HL-60 (cell line): ENCODE measurements at regions not wholly inside any gene's neighbourhood (a gene's known extent, or its start where the extent isn't known, plus 50 kb on each side); places are given as distances from the start of the nearest gene placed in this dataset.
A peak's percentile ranks its signal among the peaks of the same experiment; 100 is the strongest.

Experiments
- DNase-seq, 2 experiments: peaks; one replicate each; pipeline ENCODE4 v3.0.0-alpha.2; 2010 to 2020; ENCODE audit warnings: low read depth in 1 of 2, low spot score in 1 of 2
- H3K27ac ChIP-seq: fragments of 250-450 bp; sonication (Bioruptor Pico); replicated peaks from 2 replicates; pipeline ENCODE4 v1.5.1; 2020; ENCODE audit warnings: mild to moderate bottlenecking, moderate library complexity
- H3K27me3 ChIP-seq: fragments of 250-450 bp; sonication (Bioruptor Pico); 2 replicates; pipeline ENCODE4 v1.5.1; 2021; ENCODE audit warnings: mild to moderate bottlenecking, moderate library complexity; ENCODE audit not compliant: insufficient read depth, poor library complexity, severe bottlenecking
- H3K4me3 ChIP-seq: replicated peaks from 2 replicates; pipeline ENCODE4 v1.5.1; 2011; ENCODE audit warnings: mild to moderate bottlenecking, control low read depth, low read length; ENCODE audit not compliant: insufficient read depth
- GABPA ChIP-seq: IDR thresholded peaks from 2 replicates; pipeline ENCODE4 v1.6.1; 2012; ENCODE audit warnings: low read depth
- SPI1 ChIP-seq: IDR thresholded peaks from 2 replicates; pipeline ENCODE4 v1.6.1; 2012; ENCODE audit warnings: low read depth, mild to moderate bottlenecking, borderline replicate concordance
- TF ChIP-seq, protein P1 (sequence below): IDR thresholded peaks from 2 replicates; pipeline ENCODE4 v1.6.1; 2012; ENCODE audit warnings: low read depth; ENCODE audit not compliant: insufficient replicate concordance
- TF ChIP-seq, protein P2 (sequence below): IDR thresholded peaks from one replicate; pipeline ENCODE4 v1.5.1; 2011; ENCODE audit warnings: low read length, control low read depth, inconsistent platforms; ENCODE audit not compliant: insufficient read depth

DNA sequence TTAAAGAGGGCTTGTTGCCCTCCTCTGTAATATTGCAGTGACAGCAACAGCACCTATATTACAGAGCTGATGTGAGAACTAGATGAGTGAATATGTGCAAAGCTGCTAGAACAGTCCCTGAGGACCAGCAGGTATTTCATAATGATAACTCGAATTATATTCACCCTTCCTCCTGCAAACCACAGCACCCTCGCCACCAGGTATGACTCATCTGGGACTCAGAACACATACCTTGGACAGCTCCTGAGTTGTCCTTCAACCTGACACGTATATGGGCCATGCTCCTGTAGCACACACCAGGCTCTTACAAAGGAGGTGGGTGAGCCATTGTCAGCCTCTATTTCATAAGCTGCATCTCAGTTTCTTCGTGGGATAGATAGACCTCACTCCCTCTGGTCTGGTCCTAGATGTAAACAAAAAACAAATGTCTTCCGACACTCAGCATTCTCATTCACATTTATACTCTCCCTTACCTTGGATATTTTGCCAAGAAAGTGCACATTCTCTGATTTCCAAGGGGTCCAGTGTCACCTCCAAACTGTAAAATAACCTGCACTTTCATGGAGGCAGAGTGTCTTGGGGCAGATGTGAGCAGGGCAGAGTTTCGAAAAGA lies 124.5 kb downstream of the TLE3 start:
- DNase-seq, result peak; percentile 43 to 47
- H3K27ac ChIP-seq, result no peak overlapping the region
- no peaks in the 10 kb centered on the region for H3K27me3 ChIP-seq
- TF ChIP-seq, protein P1, sequence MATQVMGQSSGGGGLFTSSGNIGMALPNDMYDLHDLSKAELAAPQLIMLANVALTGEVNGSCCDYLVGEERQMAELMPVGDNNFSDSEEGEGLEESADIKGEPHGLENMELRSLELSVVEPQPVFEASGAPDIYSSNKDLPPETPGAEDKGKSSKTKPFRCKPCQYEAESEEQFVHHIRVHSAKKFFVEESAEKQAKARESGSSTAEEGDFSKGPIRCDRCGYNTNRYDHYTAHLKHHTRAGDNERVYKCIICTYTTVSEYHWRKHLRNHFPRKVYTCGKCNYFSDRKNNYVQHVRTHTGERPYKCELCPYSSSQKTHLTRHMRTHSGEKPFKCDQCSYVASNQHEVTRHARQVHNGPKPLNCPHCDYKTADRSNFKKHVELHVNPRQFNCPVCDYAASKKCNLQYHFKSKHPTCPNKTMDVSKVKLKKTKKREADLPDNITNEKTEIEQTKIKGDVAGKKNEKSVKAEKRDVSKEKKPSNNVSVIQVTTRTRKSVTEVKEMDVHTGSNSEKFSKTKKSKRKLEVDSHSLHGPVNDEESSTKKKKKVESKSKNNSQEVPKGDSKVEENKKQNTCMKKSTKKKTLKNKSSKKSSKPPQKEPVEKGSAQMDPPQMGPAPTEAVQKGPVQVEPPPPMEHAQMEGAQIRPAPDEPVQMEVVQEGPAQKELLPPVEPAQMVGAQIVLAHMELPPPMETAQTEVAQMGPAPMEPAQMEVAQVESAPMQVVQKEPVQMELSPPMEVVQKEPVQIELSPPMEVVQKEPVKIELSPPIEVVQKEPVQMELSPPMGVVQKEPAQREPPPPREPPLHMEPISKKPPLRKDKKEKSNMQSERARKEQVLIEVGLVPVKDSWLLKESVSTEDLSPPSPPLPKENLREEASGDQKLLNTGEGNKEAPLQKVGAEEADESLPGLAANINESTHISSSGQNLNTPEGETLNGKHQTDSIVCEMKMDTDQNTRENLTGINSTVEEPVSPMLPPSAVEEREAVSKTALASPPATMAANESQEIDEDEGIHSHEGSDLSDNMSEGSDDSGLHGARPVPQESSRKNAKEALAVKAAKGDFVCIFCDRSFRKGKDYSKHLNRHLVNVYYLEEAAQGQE, result peak; percentile 96
- no peak for TF ChIP-seq GABPA
- no peak overlapping the region for H3K4me3 ChIP-seq

DNA sequence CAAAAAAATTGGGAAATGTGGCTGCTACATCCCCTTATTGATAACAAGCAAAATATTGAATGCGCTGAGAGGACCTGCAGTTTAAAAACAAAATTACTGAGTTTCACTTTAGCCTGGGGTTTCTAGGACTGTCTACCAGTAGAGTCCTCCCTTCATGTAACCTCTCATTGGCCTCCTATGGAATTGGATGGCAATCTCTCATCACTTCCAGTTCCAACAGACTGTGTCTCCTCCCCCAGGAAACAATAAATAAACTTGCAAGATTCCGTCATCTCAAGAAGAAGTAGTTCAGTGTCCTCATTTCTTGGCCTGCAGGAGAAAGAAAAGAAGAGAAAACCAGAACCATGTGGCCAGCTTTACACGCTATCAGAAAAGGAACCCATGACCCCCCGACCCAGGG lies 123.8 kb downstream of the TLE3 start:
- Histone ChIP-seq H3K27ac (no peak overlapping the region), H3K27me3 (no peaks in the 10 kb centered on the region), H3K4me3 (no peak overlapping the region)
- TF ChIP-seq, protein P2, sequence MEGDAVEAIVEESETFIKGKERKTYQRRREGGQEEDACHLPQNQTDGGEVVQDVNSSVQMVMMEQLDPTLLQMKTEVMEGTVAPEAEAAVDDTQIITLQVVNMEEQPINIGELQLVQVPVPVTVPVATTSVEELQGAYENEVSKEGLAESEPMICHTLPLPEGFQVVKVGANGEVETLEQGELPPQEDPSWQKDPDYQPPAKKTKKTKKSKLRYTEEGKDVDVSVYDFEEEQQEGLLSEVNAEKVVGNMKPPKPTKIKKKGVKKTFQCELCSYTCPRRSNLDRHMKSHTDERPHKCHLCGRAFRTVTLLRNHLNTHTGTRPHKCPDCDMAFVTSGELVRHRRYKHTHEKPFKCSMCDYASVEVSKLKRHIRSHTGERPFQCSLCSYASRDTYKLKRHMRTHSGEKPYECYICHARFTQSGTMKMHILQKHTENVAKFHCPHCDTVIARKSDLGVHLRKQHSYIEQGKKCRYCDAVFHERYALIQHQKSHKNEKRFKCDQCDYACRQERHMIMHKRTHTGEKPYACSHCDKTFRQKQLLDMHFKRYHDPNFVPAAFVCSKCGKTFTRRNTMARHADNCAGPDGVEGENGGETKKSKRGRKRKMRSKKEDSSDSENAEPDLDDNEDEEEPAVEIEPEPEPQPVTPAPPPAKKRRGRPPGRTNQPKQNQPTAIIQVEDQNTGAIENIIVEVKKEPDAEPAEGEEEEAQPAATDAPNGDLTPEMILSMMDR, result no peak
- DNase-seq, result no peak

DNA sequence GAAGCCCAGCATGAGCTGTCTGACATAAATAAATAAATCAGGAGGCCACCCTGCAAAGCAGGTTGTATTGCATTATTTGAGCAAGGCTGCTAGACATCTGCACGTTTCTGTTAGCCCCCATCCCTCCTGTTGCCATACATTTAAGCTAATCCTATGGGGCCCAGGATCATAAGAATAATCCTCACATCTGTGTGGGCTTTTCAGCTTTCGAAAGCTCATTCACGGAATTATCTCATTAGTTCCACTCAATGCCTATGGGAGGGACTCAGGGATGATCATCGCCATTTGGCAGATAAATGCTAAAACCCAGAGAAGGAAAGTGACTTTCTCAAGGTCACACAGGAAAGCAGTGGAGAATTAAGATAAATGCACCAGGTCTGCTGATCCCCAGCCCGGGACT lies 123.4 kb downstream of the TLE3 start:
- H3K27me3 ChIP-seq, result no peaks in the 10 kb centered on the region
- no peak overlapping the region for H3K4me3 ChIP-seq
- TF ChIP-seq, protein P1, result no peak
- no peak for TF ChIP-seq SPI1
- no peak for DNase-seq
- H3K27ac ChIP-seq, result no peak overlapping the region

DNA sequence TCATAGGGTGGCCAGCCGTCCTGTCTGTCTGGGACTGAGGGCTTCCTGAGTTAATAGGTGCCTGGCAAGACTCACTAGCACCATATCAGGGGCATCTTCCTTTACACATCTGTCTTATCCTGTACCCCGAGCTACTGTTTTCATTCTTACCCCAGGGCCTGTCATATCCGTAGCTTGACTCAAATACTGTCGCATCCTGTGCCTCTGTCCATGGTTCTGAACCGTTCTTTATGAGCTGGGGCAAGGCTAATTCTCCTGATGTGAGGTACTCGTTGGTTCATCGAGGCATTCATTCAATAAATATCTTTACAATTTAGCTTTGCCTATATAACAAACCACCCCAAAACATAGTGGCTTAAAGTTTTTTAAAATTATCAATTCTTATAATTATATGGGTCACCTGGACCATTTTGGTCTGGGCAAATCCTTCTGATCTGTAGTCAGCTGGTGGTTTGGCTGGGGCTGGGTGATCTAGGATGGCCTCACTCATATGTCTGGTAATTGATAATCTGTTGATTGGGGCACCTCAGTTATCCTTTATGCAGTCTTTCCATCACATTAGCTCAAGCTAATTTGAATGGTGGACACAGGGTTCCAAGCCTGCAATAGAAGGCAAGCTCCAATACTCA lies 121.2 kb downstream of the TLE3 start:
- TF ChIP-seq, protein P1, result peak; percentile 97
- TF ChIP-seq GABPA, result no peak

DNA sequence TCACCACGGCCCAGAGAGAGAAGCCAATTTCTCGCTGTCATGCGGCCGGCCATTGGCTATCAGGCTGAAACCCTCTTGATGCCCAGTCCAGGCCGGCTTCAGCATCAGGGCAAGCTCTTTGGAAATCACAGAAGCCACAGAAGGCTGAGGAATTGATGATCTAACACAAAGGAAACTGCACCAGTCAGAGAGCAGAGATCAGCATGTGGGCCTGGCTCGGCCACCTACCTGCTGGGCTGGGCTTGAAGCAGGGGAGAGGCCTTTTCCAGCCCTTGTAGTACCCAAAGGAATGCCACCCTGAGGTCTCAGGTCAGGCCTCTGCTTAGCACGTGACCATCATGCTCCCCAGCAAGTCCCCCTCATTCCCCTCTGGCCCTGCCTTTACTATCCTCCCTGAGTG lies 119.1 kb downstream of the TLE3 start:
- Histone ChIP-seq H3K27ac (no peak overlapping the region), H3K27me3 (peaks cover 8% of the 10 kb centered on the region), H3K4me3 (no peak overlapping the region)
- no peak for TF ChIP-seq SPI1
- TF ChIP-seq, protein P1, result no peak
- TF ChIP-seq GABPA, result no peak
- DNase-seq, result no peak

More for the DNA sequence above, 121.2 kb downstream of the TLE3 start:
- Histone ChIP-seq H3K27me3 (peaks cover 6% of the 10 kb centered on the region), H3K27ac (no peak overlapping the region), H3K4me3 (no peak overlapping the region)
- peak; percentile 4 to 23 for DNase-seq
